ENCODE measurements at regions not wholly inside any gene's neighbourhood (a gene's known extent, or its start where the extent isn't known, plus 50 kb on each side); places are given as distances from the start of the nearest gene placed in this dataset.
"Not testable (repeated sequence)": the region's sequence is repeated elsewhere in the genome, so short reads cannot be mapped to it uniquely, and the experiment has no call there.

DNA sequence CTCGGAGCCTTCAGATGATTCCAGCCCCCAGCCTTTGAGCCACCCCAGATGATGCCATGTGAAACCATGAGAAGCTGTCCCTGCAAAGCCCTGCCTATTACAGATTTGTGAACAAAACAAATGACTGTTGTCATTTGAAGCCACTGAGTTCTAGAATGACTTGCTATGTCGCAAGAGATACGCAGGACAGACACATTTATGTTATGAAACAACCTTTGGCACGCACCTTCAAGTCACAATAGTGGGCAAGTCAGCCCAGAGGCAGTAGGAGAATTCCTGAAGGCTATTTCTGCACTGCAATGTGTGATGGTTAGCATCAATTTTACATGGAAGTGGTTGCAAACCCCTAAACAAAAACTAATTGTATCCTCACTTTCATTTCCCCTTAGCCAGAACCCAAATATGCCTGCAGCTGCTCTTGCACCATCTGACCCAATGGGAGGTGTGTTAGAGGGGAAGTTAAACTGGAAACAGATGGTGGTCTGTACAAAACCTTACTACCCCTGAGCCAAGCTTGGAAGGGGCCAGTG lies 174.4 kb upstream of the ATP6AP2 start:
- no peak for DNase-seq

DNA sequence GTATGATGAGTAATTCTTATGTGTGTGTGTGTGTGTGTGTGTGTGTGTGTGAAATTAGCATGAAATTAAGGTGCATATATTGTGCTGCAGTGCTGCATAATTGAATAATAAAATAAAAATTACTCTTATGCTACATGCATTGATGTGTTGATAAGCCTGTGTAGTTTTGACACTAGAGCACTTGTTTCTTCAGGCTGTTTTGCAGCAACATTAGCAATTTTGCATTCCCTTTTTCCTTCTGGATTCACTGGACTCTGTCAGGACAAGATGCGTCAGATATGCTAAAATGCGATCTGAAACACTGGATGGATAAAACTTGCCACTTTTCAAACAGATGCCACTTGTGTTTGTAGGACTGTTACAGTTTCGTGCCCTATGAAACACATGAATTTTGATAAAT lies 175.4 kb upstream of the ATP6AP2 start:
- DNase-seq, result no peak

DNA sequence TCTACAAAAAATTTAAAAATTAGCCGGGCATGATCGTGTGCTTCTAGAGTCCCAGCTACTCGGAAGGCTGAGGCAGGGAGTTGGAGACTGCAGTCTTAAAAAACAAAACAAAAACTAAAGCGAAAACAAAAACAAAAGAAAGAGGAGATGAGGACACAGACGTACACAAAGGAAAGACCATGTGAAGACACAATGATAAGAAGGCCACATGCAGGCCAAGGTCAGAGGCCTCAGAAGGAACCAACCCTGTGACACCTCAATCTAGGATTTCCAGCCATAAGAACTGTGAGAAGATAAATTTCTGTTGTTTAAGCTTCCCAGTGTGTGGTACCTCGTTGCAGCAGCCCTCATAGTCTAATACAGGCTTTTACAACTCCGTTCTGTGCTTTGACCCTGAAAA lies 177.0 kb upstream of the ATP6AP2 start:
- no peak for DNase-seq

DNA sequence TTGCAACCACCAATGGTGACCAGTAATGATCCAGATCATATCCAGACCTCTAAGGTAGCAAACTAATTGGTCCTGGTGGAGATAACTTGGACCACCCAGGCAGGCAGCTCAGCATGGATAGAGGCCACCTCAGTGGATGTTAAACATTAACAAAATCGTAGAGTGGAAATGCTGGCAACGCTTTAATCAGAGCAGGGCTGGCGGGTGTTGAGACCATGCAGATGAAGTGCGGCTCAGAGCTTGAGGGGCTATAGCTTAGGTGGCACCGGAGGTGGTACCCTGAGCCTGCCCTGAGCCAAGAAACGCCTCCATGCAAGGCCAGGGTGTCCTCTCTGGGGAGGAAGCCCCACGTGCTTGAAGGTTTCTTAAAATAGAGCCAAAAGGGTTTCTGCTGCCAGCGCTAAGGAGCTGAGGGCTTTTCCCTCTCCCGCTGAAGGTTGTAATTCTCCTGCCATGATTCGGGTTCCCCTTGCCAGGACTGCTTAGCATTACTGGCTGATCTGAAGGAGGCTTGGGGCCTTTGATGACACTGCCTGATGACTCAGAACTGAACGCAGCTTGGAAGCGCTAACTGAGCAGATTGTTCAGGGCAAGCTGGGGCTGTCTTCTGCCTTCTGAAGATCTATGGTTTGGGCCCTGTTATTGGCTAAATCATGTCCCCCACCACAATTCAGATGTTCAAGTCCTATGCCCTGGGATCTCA lies 177.8 kb upstream of the ATP6AP2 start:
- no peak for DNase-seq

DNA sequence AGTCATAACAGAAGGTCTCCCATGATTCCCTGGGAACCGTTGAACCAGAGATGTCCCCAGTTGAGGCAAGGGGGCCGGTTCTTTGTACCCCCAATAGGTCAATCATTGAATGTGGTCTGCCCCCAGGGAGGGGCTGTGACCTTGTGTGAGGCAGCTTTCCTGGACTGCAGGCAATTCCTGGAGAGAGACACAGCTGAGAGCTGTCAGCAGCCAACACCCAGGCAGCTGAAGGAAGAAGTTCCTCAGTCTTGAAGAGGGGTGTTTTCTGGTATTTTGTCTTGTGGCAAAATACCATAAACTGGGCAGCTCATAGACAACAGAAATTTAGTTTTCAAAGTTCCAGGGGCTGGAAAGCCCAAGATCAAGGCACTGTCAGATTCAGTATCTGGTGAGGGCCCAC lies 185.7 kb upstream of the ATP6AP2 start:
- DNase-seq, result no peak

DNA sequence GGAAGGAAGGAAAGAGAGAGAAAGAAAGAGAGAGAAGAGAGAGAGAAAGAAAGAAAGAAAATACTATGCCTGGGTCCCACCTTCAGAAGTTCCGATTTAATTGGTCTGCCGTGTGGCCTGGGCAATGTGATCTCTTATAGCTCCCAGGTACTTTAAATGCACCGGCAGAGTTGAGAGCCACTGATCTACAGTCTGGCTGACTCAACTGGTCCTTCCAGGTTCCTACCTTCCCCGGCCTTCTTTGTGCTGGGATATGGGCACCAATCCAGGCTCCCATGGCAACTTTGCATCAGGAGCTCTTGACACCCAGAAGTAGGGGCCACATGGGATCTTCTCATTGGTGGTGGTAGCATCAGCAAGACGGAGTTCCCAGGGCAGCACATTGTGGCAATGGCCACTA lies 186.5 kb upstream of the ATP6AP2 start:
- DNase-seq, result no peak

DNA sequence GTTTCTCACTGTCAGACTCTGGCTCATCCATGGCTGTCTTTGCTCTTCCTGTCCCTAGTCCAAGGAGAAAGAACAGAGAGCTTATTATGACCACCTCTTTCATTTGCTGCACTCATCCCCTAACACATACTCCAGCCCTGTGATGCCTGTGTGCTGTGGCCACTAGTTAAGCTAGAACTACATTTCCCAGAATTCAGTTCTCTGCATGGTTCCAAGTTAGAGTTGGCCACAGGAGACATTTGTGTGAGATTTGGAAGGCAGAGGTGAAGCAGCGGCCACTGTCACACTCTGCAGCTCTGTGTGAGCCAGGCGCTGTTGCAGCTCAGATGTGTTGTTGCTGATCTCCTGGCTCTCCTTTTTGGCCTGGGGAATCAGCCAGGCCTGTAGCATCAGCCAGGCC lies 188.2 kb upstream of the ATP6AP2 start:
- no peak for DNase-seq

DNA sequence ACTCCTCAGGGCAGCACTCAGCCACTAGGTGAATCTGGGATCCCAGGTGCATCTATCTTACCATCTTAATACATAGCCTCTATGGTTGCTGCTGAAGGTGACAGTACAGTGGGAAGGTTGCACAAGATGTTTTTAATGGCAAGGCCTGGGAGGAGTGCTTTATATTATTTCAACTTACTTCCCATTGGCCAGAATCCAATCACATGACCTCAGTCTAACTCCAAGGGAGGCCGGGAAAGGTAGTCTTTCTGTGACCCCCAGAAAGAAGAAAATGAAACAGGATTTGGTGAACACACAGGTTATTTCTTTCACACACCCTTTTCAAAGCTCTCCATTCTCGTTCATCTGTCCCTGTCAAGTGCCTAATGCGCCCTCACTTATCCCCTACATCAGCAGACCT lies 189.1 kb upstream of the ATP6AP2 start:
- no peak for DNase-seq

DNA sequence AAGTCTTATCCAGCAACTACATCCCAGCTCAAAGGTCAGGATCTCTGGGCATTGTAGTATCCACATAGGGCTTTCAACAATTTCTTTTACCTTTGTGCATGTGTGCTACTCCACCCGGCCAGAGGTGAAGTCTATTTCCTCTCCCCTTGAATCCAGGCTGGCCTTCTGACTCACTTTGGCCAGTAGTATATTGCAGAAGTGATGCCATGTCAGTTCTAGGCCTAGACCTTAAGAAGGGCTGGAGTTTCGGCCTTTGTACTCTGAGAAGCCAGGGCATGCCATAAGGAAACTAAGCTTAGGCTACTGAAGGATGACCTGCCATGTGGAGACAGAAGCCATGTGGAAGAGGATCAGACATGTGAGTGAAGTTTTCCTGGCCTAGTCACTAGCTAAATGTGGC lies 191.2 kb upstream of the ATP6AP2 start:
- no peak for DNase-seq

DNA sequence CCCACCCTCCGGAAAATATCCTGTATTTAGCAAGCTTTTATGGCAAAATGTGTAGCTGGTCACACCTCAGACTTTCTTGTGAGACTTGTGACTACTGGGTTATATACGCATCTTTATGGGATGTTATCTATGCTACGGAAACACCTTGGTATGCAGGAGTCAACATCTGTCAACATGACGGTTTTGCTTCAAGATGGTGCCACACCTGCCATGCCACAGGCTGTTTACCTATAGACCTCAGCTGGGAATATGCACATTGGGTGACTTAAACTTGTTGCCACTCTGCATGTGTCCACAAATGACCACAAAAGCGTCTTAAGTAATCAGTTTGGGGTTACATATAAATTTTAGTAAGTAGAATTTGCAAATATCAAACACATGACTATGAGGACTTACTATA lies 192.3 kb upstream of the ATP6AP2 start:
- DNase-seq, result no peak

DNA sequence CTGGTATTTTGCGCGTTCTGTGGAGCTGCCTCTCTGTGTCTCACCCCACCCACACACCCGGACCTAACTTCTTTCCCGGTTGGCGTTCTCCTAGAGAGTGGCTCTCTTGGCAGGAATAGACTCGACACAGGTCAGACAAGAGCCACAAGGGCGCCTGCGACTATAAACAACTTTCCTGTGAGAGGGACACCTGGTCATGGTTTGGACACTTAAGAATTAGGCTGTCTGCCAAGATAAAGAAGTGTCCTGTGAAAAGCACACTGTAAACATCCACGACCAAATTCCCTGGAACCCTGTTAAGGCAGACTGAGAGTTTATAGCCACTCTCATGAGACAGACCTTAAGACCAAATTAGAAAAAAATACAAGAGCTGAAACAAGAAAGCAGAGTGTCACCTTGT lies 192.9 kb upstream of the ATP6AP2 start:
- peak; percentile 9 for DNase-seq

DNA sequence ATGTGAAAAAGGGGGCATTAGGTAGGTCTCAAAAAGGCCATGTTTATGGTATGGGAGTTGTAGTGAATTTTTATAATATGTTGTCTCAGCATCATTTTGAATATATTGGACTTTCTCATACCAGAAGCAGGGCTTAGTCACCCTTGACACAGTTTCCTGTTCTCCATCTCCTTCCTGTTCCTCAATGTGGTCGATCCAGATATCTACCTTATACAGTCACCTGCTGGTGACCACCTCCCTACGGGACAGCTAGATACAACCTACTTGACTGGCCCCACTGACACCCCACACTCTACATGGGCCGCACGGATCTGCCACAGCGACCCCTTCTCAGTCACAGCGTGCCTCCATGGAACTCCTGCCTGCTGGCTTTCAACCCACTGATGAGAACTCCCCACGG lies 193.5 kb upstream of the ATP6AP2 start:
- not testable (repeated sequence) for DNase-seq

DNA sequence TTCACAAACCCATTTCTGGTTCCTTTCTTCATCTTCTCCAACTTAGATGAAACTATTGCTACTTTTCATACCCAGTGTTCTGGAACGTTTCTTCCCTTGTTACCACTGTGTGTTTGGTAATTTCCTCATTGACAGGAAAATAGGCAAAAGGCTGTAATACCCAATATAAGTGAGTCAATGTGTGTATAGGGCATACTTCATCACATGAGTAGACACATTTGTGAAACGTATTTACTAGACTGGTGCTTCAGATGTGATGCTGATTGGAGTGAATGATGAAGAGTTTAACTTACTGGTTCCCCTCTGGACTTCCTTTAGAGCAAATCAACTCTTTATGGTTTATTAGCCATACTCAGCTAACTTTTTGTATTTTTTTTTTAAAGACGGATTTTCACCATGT lies 195.1 kb upstream of the ATP6AP2 start:
- DNase-seq, result no peak

DNA sequence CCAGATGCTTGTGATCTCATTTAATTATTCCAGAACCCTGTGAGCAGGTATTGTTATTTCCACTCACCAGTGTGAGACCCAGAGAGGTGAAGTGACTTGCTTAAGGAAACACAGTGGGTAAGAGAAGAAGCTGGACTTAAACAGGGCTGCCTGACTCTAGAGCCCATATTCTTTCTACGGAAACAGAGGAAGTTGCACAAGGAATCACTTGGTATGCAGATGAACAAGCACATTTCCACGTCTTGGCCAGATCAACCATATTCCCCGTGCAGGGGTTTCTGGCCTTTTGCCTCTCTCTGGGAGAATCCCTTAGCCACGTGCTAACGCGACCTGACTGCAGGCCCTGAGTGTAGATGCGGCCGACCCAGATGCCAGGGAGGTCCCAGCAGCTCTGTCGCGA lies 195.5 kb upstream of the ATP6AP2 start:
- DNase-seq, result no peak

DNA sequence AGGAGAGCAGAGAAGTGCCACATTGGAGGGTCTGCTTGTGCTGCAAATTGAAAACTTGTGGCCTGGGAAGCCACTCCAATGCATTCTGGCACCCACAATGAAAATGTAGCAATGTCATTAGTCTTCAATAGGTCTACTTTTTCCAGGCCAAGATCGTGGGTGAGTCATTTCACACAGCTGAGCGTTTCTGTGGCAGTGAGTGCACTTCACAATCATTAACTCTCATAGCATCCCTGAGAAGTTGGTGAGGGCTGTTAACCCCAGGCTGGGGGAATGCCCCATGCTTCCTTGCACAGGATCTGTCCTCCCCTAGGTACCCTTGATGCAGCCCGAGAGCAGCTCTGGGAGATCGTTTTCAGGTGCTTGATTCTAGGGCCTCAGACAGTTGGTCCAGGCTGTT lies 196.8 kb upstream of the ATP6AP2 start:
- no peak for DNase-seq

DNA sequence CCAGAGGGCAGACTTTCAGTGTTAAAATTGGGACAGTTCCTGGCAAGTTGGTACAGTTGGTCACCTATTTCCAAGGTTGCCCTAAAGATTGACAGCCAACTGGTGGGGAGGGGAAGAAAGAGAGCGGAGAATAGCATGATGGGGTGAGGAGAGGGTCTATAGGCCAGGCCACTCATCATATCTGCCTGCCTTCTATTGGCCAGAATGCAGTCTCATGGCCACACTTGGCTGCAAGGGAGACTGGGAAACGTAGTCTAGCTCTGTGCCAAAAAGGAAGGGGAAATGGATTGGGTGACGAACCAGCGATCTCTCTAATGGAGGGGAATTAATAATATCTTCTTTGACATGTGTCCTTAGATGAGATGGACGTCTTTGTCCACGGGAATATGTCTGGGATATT lies 197.4 kb upstream of the ATP6AP2 start:
- no peak for DNase-seq

DNA sequence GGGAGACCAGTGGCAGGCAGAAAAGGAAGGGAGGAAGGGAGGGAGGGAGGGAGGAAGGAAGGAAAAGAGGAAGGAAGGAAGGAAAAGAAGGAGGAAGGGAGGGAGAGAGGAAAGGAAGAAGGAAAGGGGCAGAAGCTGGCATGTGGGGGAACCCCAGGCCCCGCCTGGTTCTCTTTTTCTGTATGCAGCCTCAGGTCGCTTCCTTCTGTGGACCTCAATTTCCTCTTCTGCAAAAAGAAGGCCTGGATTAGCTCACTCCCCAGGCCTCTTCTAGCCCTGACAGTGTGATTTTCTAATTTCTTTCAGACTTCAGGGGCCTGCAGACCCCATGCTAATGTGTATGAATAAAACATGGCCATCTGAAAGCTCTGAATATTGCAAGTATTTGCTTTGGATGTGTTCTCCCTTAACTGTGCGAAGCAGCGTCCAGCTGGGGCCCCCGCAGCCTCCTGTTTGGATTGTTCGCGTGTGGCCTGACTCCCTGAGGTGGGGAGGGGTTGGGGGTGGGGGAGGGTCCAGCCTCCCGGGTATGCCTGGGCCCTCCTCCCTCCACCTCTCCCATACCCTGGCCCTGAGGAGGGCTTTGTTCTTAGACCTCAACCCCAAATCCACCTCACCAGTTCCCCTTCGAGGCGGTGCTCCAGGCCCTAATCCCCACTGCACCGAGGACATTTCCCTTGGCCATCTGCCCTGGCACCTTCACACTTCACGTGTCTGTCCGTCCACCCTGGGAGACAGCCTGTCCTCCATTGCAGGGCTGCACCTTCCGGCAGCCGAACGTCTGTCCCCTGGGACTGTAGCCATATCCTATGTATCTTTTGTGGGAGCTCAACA lies 199.9 kb upstream of the ATP6AP2 start:
- no peak for DNase-seq

DNA sequence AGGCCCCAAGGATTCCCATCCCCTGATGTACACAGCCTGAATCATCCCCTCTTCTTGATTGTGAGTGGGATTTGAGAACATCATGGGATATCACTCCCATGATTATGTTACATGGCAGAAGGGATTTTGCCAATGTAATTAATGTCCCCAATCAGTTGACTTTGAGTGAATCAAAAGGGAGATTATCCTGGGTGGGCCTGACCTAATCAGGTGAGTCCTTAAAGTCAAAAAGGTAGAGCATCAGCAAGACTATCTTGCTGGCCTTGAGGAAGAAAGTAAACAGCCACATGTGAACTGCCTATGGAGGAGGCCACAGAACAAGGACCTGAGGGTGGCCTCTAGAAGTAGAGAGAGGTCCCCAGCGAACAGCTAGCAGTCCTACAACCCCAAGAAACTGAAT lies 203.1 kb upstream of the ATP6AP2 start:
- DNase-seq, result no peak

DNA sequence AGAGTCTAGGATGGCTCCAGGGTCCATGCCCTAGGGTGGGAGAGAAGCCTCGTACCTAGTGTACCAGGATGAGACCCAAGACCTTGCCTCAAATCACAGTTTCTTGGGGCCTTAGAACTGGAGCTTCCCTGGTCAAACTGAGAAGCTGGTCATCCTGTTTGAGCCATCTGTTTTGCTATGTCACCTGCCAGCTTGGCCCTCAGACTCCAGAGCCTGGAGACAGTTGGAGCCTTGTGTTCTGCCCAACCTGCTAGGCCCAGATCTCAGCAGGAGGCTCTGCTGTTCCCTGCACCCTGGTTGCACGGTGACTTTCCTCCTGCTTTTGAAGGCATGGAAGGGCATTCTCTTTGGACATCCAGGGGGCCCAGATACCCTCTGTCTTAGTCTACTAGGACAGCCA lies 206.3 kb upstream of the ATP6AP2 start:
- no peak for DNase-seq

DNA sequence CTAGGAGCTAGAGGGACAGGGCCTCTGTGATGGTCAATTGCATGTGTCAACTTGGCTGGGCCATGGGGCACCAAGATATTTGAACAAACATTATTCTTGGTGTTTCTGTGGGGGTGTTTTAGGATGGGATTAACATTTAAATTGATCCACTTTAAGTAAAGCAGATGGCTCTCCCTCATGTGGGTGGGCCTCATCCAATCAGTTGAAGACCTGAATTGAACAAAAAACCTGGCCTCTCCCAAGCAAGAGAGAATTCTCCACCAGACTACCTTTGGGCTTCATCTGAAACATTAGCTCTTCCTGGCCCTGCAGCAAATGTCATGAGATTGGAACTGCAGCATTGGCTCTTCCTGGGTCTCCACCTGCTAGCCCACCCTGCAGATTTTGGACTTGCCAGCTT lies 207.1 kb upstream of the ATP6AP2 start:
- DNase-seq, result no peak

DNA sequence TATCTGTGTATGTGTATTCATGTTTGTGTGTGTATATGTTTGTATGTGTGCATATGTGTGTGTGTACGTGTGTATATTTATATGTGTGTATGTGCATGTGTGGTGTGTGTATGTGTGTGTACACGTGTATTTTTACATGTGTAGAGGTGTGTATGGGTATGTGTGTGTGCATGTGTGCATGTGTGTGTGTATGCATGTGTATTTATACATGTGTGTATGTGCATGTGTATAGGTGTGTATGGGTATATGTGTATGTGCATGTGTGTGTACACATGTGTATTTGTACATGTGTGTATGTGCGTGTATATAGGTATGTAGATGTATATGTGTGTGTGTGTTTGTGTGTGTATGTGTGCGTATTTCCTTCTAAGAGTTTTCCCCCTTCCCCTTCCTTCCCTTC lies 207.7 kb upstream of the ATP6AP2 start:
- no peak for DNase-seq

DNA sequence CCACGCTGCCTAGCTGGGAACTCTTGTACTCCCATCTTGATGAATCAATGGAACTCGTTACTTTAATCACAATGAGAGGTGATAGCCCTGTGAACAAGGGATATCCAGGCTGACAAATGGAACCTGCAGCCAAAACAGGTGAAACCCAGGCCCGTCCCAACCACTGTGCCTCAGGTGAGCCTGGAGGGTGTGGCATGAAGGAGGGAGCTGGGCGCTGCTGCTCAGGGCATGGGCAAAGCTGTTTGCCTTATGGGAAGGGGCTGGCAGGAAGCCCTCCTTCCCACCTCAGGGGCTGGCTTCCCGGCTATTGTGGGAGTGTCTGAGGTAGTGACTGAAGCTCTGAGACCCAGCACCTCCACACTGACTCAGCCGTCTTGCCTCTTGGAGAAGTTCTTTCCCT lies 209.4 kb upstream of the ATP6AP2 start:
- DNase-seq, result no peak

DNA sequence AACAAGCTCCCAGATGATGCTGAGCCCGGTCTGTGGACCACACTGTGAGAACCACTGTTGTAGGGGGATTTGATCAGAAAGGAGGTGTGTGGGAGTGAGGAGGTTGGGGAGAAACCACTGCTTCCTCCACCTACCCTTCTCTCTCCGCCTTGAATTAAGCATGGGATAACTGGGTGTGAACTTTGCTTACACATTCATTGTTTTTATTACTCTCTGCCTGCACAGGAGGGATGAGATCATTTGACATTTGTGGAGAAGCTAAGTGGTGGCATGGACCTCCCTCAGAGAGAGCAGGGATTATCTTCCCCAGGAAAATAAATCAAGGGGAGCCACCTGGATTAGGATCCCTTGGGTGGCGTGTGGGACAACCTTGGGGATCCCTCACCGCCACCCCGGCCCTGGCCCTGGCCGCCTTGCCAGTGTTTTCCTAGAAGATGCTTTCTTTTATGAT lies 212.1 kb upstream of the ATP6AP2 start:
- no peak for DNase-seq

DNA sequence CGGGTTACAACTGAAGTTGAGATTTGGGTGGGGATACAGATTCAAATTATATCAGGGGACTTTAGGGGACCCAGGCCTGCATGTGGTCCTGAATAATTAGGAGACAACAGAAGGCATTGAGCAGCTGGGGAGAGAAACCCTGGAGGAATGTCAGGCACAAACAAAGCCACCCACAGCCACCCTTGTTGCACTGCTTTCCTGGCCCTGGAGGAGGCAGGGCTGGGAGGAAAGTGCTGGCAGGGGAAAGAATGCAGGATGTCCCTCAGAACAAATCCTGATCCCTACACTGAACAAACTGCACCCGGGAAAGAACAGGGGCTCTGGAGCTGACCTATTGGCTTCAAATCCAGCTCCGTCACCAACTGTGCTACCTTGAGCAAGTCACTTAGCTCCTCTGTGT lies 214.1 kb upstream of the ATP6AP2 start:
- DNase-seq, result no peak

Data from NCI-H187 treated with DMSO at 0.1 percent for 48 hours (cell line).